ENCODE measurements at regions not wholly inside any gene's neighbourhood (a gene's known extent, or its start where the extent isn't known, plus 50 kb on each side); places are given as distances from the start of the nearest gene placed in this dataset.
A peak's percentile ranks its signal among the peaks of the same experiment; 100 is the strongest.

DNA sequence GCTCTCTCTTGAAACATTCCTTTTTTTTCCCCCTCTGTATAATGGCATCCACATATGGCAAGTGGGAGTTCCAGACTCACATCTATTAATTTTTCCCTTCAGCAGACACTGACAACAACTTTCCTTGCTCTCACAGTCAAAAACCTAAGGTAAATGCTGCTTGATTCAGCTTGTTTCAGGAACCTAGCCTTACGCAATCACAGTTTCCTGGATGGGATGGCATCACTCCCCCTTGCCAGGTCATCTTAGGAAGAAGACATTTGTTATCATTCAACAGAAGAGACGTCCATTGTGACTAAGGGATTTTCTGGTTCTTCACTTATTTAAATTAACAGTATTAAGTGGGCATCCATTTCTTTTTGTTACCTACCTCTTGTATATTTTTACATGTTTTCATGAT is 112.0 kb upstream of the PDGFD start:
- DNase-seq = no peak
- TF ChIP-seq POLR2A (IDR thresholded peaks at IDR 0.05; ENCODE audit: low read length) = no peak
- no peak for TF ChIP-seq GATA1 (IDR thresholded peaks at IDR 0.05; ENCODE audit: low read depth, low read length)

GRCh38 chr11:104260456-104260855 is 96.5 kb upstream of the PDGFD start:
- no peak for TF ChIP-seq POLR2A (IDR thresholded peaks at IDR 0.05; ENCODE audit: low read length)
- no peak for DNase-seq

DNA sequence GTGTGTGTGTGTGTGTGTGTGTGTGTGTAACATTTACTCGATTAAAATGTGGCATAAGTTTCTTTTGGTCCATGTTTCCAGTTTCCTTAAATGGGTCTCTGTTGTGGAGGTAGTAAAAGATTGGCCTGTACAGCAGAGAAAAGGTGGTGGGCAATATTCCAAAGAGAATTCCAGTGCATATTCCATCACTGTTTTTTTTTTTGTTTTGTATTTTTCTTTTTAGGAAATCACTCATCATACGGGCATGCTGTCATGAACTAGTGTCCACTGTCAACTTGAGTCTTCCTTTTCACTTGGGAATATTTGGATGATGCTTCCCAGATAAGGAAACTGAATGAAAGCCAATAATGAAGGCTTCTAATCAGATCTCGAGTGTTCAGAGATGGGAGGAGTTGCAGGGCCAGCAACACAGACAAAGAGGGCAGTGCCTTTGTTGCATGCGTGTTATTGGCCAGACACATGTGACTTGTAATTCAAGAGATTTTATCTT is 95.2 kb upstream of the PDGFD start:
- DNase-seq = no peak
- TF ChIP-seq POLR2A (IDR thresholded peaks at IDR 0.05; ENCODE audit: low read length) (no peak), GATA1 (IDR thresholded peaks at IDR 0.05; ENCODE audit: low read depth, low read length) (no peak)

DNA sequence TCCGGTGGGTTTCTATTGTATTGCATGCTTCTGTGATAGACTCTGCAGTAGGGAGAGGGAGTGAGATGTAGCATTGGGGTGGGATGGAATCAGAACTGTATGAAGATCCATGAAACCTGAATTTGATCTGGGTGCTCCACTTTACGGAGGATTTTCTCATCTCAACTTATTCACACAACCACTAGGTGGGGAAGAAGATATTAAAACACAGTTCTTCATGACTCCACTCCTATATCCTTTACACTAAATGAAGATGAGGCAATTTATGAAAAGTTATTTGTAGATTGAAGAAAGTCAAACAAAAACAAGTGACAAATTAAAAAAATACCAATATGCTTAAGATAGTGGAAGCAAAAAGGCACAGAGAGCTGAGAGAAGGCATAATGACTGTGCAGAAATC is 92.6 kb upstream of the PDGFD start:
- TF ChIP-seq GATA1 (IDR thresholded peaks at IDR 0.05; ENCODE audit: low read depth, low read length) = no peak
- TF ChIP-seq POLR2A (IDR thresholded peaks at IDR 0.05; ENCODE audit: low read length) = no peak
- DNase-seq = no peak

- DNase-seq = peak; percentile 47 to 60
Measured at GRCh38 chr11:104254347-104254746, 90.4 kb upstream of the PDGFD start.

GRCh38 chr11:104246590-104246989 is 82.6 kb upstream of the PDGFD start:
- TF ChIP-seq POLR2A (IDR thresholded peaks at IDR 0.05; ENCODE audit: low read length) = no peak
- no peak for TF ChIP-seq GATA1 (IDR thresholded peaks at IDR 0.05; ENCODE audit: low read depth, low read length)

More at GRCh38 chr11:104254347-104254746, 90.4 kb upstream of the PDGFD start:
- TF ChIP-seq POLR2A (IDR thresholded peaks at IDR 0.05; ENCODE audit: low read length) (no peak), GATA1 (IDR thresholded peaks at IDR 0.05; ENCODE audit: low read depth, low read length) (no peak)

DNA sequence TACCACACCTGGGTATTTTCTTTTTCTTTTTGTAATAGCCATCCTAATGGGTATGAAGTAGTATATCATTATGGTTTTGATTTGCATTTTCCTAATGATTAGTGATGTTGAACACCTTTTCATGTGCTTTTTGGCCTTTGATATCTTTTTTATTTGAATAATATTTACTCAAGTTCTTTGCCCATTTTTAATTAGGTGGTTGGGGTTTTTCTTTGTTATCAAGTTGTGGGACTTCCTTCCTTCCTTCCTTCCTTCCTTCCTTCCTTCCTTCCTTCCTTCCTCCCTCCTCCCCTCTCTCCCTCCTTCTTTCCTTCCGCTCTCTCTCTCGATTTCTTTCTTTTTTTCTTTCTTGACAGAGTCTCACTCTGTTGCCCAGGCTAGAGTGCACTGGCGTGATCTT is 75.0 kb upstream of the PDGFD start:
- TF ChIP-seq POLR2A (IDR thresholded peaks at IDR 0.05; ENCODE audit: low read length) (no peak), GATA1 (IDR thresholded peaks at IDR 0.05; ENCODE audit: low read depth, low read length) (no peak)
- DNase-seq = no peak

More at GRCh38 chr11:104246590-104246989, 82.6 kb upstream of the PDGFD start:
- no peak for DNase-seq

DNA sequence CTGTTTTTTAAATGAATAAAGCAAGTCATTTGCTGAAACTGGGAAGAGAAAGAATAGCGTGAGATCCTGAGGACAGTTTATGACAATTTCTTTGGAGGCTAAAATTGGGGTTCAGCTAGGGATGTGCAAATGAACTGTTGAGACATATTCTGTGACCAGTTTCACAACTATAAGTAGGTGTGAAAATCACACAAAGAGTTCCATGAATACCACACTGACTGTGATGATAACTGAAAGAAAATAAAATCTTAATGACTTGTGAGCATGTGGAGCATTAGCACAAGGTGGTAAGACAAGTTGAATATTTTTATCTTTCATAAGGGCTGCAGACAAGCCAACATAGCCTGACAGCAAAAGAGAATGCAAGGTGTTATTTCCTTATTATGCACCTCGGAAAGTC is 61.1 kb upstream of the PDGFD start:
- TF ChIP-seq POLR2A (IDR thresholded peaks at IDR 0.05; ENCODE audit: low read length) (no peak), GATA1 (IDR thresholded peaks at IDR 0.05; ENCODE audit: low read depth, low read length) (no peak)
- no peak for DNase-seq

- DNase-seq = no peak
- TF ChIP-seq GATA1 (IDR thresholded peaks at IDR 0.05; ENCODE audit: low read depth, low read length) (no peak), POLR2A (IDR thresholded peaks at IDR 0.05; ENCODE audit: low read length) (no peak)
Measured at GRCh38 chr11:104222464-104222863, 58.5 kb upstream of the PDGFD start.

GRCh38 chr11:104221455-104221854 is 57.5 kb upstream of the PDGFD start:
- DNase-seq = no peak
- no peak for TF ChIP-seq POLR2A (IDR thresholded peaks at IDR 0.05; ENCODE audit: low read length)
- TF ChIP-seq GATA1 (IDR thresholded peaks at IDR 0.05; ENCODE audit: low read depth, low read length) = no peak

DNA sequence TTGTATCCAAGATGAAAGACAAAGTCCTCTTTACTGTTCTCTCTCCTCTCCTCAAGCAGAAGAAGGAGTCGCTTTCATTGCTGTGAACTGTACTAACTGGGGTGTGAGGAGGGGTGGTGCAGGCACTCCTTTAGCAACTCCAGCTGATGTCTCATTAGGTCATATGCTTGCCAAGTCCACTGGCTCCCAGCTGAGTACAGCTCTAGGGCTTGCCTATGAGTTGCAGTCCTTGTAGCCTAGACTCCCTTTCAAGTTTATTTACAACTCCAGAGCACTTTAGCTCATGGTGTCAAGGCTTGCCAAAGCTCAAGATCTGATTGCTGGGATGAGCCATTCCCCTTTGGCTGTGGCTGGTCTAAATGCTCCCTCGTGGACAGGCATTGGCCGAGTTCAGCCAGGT is 55.1 kb upstream of the PDGFD start:
- DNase-seq = no peak
- no peak for TF ChIP-seq POLR2A (IDR thresholded peaks at IDR 0.05; ENCODE audit: low read length)
- TF ChIP-seq GATA1 (IDR thresholded peaks at IDR 0.05; ENCODE audit: low read depth, low read length) = no peak

GRCh38 chr11:104214517-104214916 is 50.6 kb upstream of the PDGFD start:
- TF ChIP-seq POLR2A (IDR thresholded peaks at IDR 0.05; ENCODE audit: low read length) (no peak), GATA1 (IDR thresholded peaks at IDR 0.05; ENCODE audit: low read depth, low read length) (no peak)
- no peak for DNase-seq
